GM20000 (cell line): ENCODE measurements at regions not wholly inside any gene's neighbourhood (a gene's known extent, or its start where the extent isn't known, plus 50 kb on each side); places are given as distances from the start of the nearest gene placed in this dataset.

Experiments
- DNase-seq: peaks from one replicate; pipeline ENCODE4 v3.0.0; 2012; ENCODE audit warnings: low spot score
- TF ChIP-seq, protein P1 (sequence below): IDR thresholded peaks from 2 replicates; pipeline ENCODE4 v1.5.1; 2012; ENCODE audit warnings: mild to moderate bottlenecking, control low read depth; ENCODE audit errors: extremely low read depth, missing control alignments

GRCh38 chr13:105527127-105527526, 1008.3 kb downstream of the EFNB2 start:
- TF ChIP-seq, protein P1, sequence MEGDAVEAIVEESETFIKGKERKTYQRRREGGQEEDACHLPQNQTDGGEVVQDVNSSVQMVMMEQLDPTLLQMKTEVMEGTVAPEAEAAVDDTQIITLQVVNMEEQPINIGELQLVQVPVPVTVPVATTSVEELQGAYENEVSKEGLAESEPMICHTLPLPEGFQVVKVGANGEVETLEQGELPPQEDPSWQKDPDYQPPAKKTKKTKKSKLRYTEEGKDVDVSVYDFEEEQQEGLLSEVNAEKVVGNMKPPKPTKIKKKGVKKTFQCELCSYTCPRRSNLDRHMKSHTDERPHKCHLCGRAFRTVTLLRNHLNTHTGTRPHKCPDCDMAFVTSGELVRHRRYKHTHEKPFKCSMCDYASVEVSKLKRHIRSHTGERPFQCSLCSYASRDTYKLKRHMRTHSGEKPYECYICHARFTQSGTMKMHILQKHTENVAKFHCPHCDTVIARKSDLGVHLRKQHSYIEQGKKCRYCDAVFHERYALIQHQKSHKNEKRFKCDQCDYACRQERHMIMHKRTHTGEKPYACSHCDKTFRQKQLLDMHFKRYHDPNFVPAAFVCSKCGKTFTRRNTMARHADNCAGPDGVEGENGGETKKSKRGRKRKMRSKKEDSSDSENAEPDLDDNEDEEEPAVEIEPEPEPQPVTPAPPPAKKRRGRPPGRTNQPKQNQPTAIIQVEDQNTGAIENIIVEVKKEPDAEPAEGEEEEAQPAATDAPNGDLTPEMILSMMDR, result no peak
- no peak for DNase-seq

- DNase-seq, result no peak
- TF ChIP-seq, protein P1, result no peak
Measured at GRCh38 chr13:105519771-105520170, 1015.7 kb downstream of the EFNB2 start.

DNA sequence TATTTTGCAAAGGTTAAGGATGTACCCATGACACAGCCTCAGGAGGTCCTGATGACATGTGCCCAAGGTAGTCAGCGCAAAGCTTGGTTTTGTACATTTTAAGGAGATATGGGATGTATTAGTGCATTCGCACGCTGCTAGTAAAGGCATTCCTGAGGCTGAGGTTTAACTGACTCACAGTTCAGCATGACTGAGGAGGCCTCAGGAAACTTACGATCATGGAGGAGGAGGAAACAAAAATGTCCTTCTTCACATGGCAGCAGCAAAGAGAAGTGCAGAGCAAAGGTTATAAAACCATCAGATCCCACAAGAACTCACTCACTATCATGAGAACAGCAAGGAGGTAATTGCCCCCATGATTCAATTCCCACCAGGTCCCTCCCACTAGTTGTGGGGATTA, 1017.4 kb downstream of the EFNB2 start:
- TF ChIP-seq, protein P1, result no peak
- no peak for DNase-seq

DNA sequence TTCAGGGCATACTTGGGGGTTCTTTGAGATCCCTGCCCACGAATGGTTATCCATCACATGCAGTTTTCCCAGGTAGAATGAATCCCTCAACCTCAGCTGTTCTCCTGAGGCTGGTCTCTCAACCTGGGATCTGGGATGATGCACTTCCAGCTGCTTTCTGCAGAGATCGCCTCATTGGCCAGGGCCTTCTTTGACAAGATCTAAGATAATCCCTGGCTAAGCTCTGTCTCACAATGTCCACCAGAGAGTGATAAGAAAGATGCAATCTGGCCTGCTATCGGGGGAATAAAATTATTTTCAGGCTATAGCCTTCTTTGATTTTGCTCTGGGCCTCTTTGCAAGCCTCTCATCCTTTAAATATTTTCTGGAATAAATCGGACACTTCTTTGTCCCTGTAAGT, 1021.1 kb downstream of the EFNB2 start:
- no peak for DNase-seq
- TF ChIP-seq, protein P1, result no peak

- TF ChIP-seq, protein P1, result no peak
- DNase-seq, result no peak
Measured at GRCh38 chr13:105513448-105513847, 1022.0 kb downstream of the EFNB2 start.

DNA sequence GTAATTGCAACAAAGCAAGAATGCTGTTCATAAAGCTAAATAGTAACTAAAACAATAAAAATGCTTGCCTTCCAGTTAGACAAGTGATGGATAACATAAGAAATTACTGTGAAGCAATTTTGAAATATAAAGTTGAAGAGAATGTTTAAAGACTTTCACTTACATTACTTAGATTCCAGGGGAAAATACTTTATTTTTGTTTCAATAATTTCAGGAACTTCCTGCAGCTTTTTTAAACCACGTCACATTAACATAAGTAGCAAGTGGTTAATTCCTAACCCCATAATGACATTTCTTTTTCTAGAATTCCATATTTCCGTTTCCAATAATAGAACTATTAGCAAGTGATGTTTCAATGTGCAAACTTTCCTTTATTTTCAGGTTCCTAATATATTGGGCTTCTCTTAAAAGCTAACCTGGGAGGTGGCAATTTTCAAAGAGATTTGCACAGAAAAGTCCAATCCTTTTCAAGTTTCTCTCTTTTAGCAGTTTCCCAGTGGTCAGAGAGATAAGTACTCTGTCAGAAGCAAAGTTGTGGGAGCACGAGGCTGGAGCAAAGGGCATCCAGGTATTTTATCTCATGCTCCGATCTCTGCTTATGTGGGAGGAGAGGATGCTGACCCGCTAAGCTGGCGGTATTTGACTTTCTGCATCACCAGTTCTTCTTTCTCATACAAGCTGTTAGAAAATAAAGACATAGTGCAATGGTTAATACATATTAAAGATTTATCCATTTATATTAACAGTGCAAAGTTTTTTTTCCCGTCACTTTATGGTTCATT, 1025.3 kb downstream of the EFNB2 start:
- DNase-seq, result no peak
- TF ChIP-seq, protein P1, result no peak

GRCh38 chr13:105506463-105506862, 1029.0 kb downstream of the EFNB2 start:
- DNase-seq, result no peak
- TF ChIP-seq, protein P1, result no peak
